HG02981 (cell line): ENCODE measurements at regions not wholly inside any gene's neighbourhood (a gene's known extent, or its start where the extent isn't known, plus 50 kb on each side); places are given as distances from the start of the nearest gene placed in this dataset.

ENCODE experiments used
- ATAC-seq: cut with Tn5 transposase; IDR thresholded peaks from one replicate; pipeline ENCODE4 v1.9.1; 2021; ENCODE audit warnings: mild to moderate bottlenecking, moderate library complexity; ENCODE audit not compliant: unreplicated experiment

DNA sequence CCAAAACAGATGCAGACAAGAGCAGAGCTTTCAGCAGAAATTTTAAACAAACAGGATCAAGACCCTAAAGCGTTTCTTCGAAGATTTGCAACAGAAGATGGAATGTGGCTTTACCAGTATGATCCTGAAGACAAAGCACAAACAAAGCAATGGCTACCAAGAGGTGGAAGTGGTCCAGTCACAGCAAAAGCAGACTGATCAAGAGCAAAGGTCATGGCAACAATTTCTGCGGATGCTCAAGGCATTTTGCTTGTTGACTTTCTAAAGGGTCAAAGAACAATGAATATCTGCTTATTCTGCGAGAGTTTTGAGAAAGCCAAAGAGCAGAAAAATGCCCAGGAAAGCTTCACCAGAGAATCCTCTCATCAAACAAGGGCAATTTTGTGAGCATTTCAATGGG, 130.4 kb downstream of the MBL2 start:
- no peak for ATAC-seq

DNA sequence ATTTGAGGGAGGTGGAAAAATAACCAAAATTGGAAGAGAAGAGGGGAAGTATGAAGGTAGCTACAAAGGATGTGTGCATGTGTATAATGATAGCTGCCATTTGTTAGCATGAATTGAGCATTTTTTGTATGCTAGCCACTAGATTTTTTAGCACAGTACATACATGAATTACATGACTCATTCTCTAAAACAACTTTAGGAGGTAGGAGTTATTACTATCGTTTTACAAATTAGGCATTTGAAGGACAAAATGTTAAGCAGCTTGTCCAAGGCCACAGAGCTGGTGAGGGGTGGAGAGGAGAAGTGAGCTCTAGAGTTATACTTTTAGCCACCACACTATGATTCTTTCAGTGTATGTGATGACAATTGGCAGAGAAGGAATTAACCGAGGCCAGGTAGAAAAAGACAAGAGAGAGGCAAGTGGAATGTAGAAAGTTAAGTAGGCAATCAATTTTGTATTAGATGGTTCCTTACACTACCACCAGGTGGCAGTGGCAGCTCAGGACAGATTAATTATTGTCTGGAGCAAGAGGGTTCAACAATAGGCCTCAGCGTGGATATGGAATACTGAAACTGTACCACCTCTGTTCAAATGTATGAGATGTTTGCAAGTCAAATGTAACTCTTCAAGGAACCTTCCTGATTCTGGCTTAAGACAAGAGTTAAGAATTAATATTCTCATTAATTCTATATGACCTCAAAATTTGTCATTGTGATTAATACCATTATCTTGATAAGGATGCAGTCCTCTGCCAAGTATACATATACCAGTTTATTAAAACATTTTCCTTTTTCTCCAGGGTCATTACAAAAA, 128.0 kb downstream of the MBL2 start:
- peak; percentile 89 for ATAC-seq

DNA sequence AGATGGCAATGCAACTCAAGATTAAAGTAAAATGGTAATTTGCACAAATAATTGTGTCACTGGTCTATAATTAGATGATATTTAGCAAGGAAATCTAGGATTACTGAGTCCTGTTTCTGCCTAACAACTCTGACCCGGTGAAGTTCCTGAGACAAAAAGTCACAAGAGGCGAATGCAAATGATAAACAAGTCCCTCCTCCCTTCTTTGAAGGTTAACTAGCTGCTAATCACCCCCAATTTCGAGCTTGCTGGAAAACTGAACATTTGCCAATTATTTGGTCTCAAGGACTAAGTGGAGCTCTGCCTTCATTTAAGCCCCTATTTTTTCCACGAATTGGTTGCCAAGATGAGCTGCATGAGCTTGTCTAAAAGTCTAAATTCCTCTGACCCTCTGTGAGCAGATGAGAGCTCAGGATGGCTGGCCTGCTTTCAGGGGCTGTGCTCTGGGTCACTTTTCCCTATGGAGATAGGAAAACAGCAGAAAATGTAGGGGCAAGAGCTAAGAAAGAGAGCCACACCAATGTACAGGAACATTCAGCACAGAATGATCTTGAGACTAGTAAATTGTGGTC, 127.3 kb downstream of the MBL2 start:
- ATAC-seq, result no peak

DNA sequence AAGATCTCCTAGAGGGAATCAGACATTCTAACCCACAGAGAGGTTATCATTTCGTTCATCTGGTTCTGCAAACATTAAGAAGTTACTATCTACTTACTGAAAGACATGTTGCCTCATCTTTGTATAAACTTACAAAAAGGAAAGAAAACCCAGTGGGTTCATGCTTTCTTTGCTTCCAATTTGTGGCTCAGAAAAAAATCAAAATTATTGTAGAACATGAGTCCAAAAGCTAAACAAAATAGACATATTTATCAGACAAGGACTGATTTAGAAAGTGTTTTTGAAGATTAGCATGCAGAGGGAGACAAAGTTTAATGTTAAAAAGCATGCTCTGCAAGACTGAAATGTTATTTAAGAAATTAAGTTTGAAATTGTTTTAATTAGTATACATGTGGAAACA, 123.1 kb downstream of the MBL2 start:
- no peak for ATAC-seq

DNA sequence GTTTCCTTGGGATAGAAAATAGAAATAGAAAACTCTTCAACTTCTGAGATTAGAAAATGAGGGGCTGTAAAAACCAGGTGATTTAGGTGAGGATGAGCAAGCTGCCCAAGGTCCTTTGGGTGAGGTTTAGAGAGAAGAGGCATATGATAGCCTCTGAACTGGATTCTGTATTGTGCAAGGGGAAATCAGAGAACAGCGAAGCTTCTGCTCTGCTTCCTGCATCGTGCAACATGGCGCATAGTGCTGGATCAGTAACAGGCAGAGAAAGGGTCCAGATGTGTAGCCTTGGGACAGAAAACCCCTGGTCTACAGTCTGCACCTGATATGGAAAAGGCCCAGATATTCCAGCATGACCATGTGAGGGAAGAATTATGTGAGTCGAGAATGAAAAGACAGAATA, 121.7 kb downstream of the MBL2 start:
- no peak for ATAC-seq

DNA sequence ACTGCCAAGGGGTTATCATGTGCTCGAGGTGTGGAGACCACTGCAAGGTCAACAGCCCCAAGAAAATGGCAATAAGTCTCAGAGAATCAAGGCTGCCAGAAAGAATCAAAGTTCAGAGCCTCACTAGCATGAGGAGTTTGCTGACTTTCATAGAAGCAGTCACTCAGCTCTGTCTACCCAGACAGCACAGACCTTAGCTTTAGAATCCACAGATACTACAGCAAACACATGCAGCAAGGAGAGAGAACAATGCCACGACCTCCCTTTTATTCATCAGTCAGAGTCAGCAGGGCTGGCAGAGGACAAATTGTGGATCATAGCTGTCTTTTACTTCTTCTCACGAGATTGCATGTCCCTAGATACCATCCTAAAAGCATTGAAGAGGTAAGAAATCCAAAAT, 121.3 kb downstream of the MBL2 start:
- no peak for ATAC-seq

DNA sequence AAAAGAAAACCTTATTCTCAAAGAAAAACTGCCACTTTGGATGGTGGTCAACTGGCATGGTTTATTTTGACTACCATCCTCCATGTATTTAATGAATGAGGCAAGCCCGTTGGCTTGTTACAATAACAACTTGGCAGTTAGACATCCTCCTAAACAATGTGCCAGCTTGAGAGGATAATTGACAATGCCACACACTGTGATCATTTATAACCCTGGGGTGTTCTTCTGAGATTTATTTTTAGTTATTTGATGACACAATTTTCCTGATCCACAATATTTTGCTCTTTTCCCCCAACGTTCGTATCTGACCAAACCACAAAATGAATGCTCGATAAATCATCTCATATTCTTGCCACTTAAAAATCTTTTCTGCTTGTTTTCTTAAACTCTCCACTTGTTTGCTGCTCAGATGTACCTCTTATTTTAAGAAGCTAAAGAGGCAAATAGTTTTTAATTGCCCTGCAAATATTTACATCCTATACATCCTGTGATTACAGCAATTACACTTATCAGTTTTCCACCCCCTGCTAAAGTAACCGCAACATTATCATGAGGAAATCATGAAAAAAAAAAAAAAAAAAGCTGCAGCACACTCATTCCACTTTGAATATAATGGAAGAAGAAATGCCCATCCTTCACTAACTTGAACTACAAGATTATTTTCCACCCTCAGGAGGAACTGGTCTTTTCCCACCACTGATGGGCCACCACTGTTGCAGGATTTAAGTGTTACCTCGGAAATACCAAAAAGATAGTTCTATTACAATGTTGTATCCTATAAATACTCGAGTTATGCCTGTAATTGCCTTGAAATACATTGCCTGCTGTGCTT, 119.9 kb downstream of the MBL2 start:
- no peak for ATAC-seq

DNA sequence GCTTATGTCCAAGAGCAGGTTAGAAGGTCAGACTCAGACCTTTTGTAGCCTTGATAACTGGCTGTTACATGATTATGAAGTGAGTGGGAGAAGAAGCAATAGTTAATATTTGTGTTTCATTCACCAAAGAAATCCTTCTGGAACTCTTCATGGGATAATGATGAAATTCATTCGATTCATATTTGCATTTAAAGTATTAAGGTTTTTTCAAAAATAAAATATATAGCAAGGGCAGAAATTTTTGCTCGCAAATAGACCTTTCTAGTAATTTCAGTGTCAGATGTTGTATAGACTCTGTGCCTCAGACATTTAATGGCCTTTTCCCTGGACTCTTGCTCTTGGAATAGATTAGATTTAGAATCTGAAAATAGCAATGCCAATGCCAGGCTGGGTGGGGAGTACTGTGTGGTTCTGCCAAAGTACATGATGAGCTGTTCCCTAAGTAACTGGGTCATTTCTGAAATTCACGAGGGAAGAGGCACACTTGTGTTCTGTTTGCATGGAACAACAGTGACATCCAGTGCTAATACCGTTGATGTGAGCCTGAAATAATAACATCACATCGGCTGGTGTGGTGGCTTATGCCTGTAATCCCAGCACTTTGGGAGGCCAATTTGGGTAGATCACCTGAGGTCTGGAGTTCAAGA, 119.2 kb downstream of the MBL2 start:
- no peak for ATAC-seq

DNA sequence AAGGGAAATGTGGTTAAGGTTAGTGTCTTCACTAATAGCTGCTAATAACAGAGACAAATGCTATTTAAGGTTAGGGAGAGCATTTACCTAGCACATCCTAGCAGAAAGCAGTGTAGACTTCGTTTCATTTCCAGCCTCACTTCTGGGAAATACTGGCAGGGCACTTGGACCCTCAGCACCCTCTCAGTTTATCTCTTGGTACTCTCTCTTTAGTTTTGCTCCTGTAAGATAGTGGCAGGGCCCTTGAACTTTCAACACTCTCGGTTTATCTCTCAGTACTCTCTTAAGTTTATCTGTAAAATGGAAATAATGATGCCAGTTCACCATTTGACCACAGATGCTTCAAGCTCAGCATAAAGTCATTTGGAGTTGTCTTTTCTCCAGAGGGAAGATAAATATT, 118.4 kb downstream of the MBL2 start:
- ATAC-seq, result no peak

DNA sequence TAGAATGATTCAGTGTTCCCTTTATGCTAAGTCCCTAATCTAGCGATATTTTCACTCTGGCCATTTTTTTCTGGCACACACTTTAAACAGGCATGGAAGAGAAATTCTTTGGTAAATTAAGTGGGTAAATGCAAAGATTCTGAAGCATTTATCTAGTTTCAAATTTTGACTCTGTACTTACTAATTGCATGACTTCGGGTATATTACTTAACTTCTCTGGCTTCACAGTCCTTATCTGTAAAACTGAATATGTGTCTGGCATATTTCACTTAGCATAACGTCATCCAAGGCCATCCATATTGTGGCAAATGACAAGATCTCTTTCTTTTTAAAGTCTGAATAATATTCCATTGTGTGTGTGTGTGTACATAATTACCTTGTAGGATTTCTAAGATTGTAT, 114.5 kb downstream of the MBL2 start:
- no peak for ATAC-seq

DNA sequence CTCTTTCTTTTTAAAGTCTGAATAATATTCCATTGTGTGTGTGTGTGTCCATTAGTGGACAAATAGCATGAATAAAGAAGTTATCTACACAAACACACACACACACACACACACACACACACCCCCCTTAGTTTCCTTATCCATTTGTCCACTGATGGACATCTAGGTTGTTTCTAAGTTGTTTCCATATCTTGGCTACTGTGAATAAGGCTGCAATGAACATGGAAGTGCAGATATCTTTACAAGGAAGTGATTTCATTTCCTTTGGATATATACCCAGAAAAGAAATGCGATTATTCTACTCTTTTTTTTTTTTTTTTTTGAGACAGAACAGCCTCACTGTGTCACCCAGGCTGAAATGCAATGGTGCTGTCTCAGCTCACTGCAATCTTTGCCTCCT, 113.5 kb downstream of the MBL2 start:
- ATAC-seq, result no peak

DNA sequence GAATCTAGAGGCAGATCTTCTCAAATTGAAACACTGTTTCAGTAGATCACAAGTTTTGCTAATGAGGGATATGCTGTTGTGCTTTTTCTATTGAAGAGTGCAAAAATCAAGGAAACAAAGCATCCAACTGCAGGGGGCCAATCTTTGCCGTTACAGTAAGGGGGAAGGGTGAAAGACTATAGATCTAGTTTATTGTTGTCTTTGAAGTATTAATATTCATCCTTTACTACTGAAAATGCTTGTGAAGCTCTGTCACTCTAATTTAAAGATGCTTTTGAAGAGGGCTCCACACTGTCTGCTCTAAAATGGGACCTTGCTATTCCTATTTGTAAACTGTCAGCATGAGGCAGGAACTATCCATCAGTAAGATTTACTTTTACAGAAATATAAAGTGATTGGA, 110.3 kb downstream of the MBL2 start:
- ATAC-seq, result no peak

DNA sequence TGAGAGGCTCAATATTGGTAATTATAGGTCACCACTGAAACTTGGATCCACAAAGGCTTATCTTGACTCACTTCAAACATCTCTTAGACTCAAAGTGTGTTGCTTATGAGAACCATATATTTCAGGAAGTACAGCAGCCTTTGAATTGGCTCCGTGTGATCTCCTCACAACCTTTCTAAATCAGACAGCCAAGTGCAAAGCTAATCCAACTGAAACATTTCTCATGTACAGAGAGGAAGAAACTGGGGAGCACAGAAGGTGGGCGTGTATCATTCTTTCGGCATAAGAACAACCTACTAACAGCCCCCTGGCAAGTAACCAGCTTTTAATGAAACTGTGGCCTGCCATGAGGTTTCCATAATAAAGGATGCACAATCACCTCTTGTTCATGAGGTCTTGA, 109.4 kb downstream of the MBL2 start:
- ATAC-seq, result no peak

DNA sequence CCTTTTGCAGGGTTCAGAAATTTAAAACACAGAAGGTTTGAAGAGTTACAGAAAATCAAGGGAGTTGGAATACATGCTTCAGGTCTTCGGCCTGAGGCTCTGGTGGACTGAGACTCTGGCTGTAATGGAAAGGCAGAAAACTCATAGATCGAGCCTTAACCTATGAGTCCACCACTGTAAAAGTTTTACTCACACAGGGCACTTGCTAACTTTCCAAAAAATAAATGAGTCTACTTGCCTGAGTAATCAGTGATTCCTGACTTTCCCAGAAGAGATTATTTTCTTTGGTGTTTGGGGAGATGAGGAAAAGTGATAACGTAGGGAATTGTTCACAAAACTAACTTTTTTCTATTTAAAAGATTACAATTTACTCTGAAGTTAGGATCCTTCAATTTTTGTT, 108.0 kb downstream of the MBL2 start:
- ATAC-seq, result no peak

DNA sequence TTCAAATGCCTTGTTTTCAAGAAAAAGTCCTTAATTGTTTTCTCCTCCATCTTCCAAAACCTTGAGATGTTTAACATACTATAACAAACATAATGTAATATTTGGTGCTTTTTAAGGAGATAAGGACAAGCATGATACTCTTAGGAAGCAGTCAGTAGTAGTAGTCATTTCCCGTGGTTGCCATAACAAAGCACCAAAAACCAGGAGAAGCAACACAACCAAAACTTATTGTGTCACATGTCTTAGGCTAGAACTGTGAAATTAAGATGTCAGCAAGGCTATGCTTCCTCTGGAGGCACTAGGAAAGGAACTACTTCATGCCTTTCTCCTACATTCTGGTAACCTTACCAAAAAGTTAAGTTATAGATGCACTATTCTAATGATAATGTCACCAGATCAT, 106.8 kb downstream of the MBL2 start:
- ATAC-seq, result no peak

DNA sequence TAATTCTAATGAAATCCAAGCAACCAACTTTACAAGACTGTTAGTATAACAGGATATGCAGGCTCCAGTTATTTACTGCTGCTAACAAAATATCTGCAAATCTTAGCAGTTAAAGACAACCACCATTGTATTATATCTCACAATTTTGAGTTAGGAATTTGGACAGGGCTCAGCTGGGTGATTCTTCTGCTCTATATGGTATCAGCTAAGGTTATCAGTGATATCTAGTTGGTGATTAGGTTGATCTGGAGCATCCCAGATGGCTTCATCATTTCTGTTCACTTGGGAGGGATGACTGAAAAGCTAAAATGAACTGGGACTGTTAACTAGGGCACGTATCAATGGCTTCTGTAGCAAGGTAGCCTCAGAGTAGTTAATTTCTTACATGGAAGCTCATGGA, 105.7 kb downstream of the MBL2 start:
- ATAC-seq, result no peak

DNA sequence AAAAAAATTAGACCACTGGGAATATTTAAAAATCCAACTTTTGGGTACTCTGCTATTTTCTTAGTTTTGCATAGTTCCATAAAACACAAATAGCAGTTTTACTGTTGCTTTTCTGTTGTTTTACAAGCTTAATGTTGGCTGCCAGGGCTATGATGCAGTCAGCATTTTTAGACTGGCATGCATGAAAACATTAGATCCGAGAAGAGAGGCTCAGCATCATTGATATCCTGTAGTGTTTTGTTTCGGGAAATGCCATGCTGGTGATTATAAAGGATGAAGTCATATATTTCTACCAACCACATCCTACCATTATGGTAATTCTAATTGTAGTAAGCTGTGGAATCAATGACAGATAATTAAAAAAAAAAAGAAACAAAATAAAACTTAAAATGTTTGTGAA, 104.6 kb downstream of the MBL2 start:
- ATAC-seq, result no peak

DNA sequence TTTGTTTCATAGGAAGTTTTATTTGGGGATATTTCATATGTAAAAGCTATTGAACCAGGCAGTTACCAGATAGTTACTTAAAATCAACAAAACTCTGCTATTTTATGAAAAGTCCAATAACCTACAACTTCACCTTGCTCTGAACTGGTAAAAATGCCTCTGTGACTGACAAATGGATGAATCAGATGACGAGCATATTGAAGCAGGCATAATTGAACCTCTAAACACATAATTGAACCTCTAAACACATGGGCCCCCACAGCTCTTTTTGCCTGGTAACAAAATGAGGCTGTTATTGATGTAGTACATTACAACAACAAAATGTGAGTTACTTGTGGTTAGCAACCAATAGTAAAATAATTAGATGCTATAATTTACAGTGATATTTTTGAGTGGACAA, 99.7 kb downstream of the MBL2 start:
- ATAC-seq, result no peak

DNA sequence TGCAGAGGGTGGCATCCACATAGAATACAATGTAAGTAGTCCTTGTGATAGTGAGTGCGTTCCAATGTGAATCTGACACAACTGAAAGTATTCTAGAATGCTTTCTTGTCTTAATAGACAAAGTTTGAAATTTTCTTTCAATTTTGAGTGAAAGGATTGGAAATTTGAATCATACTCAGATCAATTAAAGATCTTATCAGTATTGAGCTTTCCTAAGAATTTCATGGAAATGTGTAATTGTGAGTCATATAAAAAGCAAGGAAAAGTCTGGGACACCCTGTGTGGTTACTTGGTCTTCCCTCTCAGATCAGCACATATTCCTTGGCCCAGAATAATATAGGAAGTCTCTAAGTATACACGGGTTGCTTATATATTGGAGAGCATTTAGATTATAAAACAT, 99.1 kb downstream of the MBL2 start:
- ATAC-seq, result no peak

DNA sequence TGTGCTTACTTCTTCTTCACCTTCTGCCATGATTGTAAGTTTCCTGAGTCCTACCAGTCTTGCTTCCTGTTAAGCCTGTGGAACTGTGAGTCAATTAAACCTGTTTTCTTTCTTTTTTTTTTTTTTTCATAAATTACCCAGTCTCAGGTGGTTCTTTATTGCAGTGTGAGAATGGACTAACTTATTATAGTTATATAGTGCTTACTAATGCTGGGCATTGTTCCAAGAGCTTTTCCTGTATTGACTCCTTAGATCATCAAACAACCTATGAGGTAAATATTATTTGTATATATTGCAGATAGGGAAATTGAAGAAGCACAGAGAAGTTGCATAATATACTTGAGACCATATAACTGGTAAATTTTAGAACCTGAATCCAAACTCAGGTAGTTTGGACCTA, 98.1 kb downstream of the MBL2 start:
- no peak for ATAC-seq

DNA sequence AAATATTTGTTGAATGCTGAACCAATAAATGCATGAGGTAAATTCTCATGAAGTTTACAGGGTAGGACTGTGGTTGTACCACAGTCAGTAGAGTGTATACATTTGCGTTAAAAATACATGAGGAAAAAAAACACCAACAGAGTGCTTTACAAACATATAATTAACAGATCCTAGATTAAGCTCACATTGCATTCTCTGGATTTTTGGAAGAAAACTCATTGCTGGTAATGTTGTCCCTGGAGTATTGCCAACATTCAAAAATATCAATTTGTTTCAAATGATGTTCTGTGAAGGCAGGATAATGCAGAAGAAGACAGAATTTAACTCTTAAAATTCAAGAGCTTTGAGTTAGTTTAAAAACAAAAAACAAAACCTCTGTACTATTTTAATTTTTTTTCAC, 95.5 kb downstream of the MBL2 start:
- no peak for ATAC-seq

DNA sequence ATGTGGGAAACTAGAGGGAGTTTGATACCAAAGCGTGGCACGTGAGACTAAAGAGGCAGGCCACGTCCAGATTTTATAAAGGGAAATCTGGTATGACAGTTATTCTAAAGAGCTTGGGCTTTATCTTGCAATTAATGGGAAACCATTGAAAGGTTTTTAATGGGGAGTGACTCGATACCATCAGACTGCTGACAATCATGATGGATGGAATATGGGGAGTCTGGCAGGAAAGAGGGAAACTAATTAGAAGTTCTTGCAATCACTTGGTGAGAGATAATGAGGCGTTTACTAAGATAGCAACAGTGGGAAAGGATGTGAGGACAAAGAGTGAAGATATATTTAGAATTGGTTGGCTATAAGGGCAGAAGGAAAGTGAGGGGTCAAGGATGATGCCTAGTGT, 94.0 kb downstream of the MBL2 start:
- ATAC-seq, result no peak
